K562 (cell line): ENCODE measurements at regions not wholly inside any gene's neighbourhood (a gene's known extent, or its start where the extent isn't known, plus 50 kb on each side); places are given as distances from the start of the nearest gene placed in this dataset.

Experiments
- ATF1 ChIP-seq, 2 experiments: fragments of 450-650 bp in 1 of 2; IDR thresholded peaks; 2 replicates each; pipeline ENCODE4 v1.6.1; 2016; ENCODE audit warnings: missing compliant biosample characterization in 1 of 2, missing genetic modification characterization in 1 of 2
- CBFB ChIP-seq: sonication (generic); formaldehyde crosslinking; IDR thresholded peaks from 2 replicates; pipeline ENCODE4 v1.4.0; 2020; ENCODE audit warnings: mild to moderate bottlenecking, missing genetic modification reagents
- HNRNPK ChIP-seq: fragments of 200-400 bp; formaldehyde crosslinking; IDR thresholded peaks from one replicate; pipeline ENCODE4 v1.6.1; 2018; ENCODE audit warnings: mild to moderate bottlenecking, low read depth, low read length; ENCODE audit not compliant: poor library complexity, severe bottlenecking
- ILK ChIP-seq: fragments of 450-650 bp; IDR thresholded peaks from 2 replicates; pipeline ENCODE4 v1.6.1; 2016; ENCODE audit warnings: missing genetic modification characterization, low read depth, mild to moderate bottlenecking, missing compliant biosample characterization, moderate library complexity, borderline replicate concordance
- NFXL1 ChIP-seq: fragments of 450-650 bp; formaldehyde crosslinking; IDR thresholded peaks from 2 replicates; pipeline ENCODE4 v1.4.0; 2021; ENCODE audit warnings: mild to moderate bottlenecking
- NR2F6 ChIP-seq: fragments of 450-650 bp; formaldehyde crosslinking; IDR thresholded peaks from 2 replicates; pipeline ENCODE4 v1.4.0; 2020; ENCODE audit warnings: mild to moderate bottlenecking
- PCBP1 ChIP-seq: fragments of 200-400 bp; formaldehyde crosslinking; IDR thresholded peaks from 2 replicates; pipeline ENCODE4 v1.6.1; 2018; ENCODE audit warnings: mild to moderate bottlenecking, low read depth, low read length; ENCODE audit not compliant: poor library complexity, severe bottlenecking
- POLR2H ChIP-seq: IDR thresholded peaks from 2 replicates; pipeline ENCODE4 v1.6.1; 2016; ENCODE audit warnings: missing genetic modification characterization, low read depth, mild to moderate bottlenecking, control low read depth, missing compliant biosample characterization, moderate library complexity
- RAD21 ChIP-seq, 2 experiments: fragments of 250-450 bp in 1 of 2; fragments of 450-650 bp in 1 of 2; sonication (Bioruptor Pico) in 1 of 2; formaldehyde crosslinking in 1 of 2; IDR thresholded peaks in 1 of 2; conservative IDR thresholded peaks in 1 of 2; 2 replicates each; pipeline versions ENCODE4 v1.4.0 to v1.8.0; 2020 to 2022; ENCODE audit warnings: mild to moderate bottlenecking in 2 of 2, moderate library complexity in 1 of 2
- SNIP1 ChIP-seq: fragments of 450-650 bp; IDR thresholded peaks from 2 replicates; pipeline ENCODE4 v1.7.1; 2017; ENCODE audit warnings: low read depth, mild to moderate bottlenecking
- ZKSCAN1 ChIP-seq: fragments of 150-350 bp; IDR thresholded peaks from 2 replicates; pipeline ENCODE4 v1.6.1; 2016; ENCODE audit warnings: low read depth, low read length
- ZNF217 ChIP-seq: sonication (generic); formaldehyde crosslinking; IDR thresholded peaks from 2 replicates; pipeline ENCODE4 v1.8.0; 2022; ENCODE audit warnings: mild to moderate bottlenecking, missing genetic modification reagents
- ZNF316 ChIP-seq: fragments of 450-650 bp; IDR thresholded peaks from 2 replicates; pipeline ENCODE4 v1.6.1; 2016
- ZNF586 ChIP-seq: fragments of 450-650 bp; formaldehyde crosslinking; conservative IDR thresholded peaks from 2 replicates; pipeline ENCODE4 v1.4.0; 2020; ENCODE audit warnings: mild to moderate bottlenecking, moderate library complexity
- ZZZ3 ChIP-seq: fragments of 450-650 bp; IDR thresholded peaks from 2 replicates; pipeline ENCODE4 v1.6.1; 2016; ENCODE audit warnings: antibody characterized with exemption, mild to moderate bottlenecking, moderate library complexity
- TF ChIP-seq, protein P1 (sequence below): fragments of 450-650 bp; formaldehyde crosslinking; IDR thresholded peaks from 2 replicates; pipeline ENCODE4 v1.4.0; 2022; ENCODE audit warnings: missing genetic modification characterization
- TF ChIP-seq, protein P2 (sequence below): fragments of 250-450 bp; sonication (Bioruptor Pico); IDR thresholded peaks from 2 replicates; pipeline ENCODE4 v1.5.0; 2021
- TF ChIP-seq, protein P3 (sequence below), 2 experiments: fragments of 450-650 bp; IDR thresholded peaks; 2 replicates each; pipeline ENCODE4 v1.6.1; 2016; ENCODE audit warnings: mild to moderate bottlenecking in 2 of 2, borderline replicate concordance in 1 of 2, low read depth in 1 of 2, moderate library complexity in 1 of 2

DNA sequence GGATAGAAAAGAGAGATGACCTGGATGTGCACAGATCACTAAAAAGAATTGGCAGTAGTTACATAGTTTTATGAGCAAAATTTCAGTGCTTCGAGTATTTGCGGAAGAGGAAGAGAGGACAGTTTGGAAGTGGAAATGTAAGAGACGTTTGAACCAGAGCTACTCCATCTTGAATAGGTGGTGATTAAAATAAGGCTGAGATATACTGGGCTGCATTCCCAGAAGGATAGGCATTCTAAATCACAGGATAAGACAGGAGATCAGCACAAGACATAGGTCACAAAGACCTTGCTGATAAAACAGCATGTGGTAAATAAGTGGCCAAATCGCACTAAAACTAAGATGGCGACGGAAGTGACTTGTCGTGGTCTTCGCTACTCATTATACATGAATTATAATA, 453.3 kb downstream of the COL11A1 start (continued):
- TF ChIP-seq, protein P1, sequence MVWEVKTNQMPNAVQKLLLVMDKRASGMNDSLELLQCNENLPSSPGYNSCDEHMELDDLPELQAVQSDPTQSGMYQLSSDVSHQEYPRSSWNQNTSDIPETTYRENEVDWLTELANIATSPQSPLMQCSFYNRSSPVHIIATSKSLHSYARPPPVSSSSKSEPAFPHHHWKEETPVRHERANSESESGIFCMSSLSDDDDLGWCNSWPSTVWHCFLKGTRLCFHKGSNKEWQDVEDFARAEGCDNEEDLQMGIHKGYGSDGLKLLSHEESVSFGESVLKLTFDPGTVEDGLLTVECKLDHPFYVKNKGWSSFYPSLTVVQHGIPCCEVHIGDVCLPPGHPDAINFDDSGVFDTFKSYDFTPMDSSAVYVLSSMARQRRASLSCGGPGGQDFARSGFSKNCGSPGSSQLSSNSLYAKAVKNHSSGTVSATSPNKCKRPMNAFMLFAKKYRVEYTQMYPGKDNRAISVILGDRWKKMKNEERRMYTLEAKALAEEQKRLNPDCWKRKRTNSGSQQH (CRISPR knock-in tag), result no peak
- TF ChIP-seq POLR2H (tag) (no peak), ZNF217 (CRISPR knock-in tag) (no peak), ATF1 (CRISPR knock-in tag; IDR thresholded peaks at IDR 0.05) (no peak), ATF1 (tag; IDR thresholded peaks at IDR 0.05) (peak; percentile 30; the same call in 1 of the 2 replicates), NFXL1 (CRISPR knock-in tag) (peak; percentile 97), SNIP1 (no peak), NR2F6 (CRISPR knock-in tag) (0 out of 2 replicates have a peak, but pooled peaks have one; percentile 31), PCBP1 (no peak), ILK (tag) (peak; percentile 82), ZZZ3 (no peak), ZNF586 (CRISPR knock-in tag) (no peak; the same call in 1 of the 2 replicates), ZKSCAN1 (no peak), HNRNPK (no peak), RAD21 (CRISPR knock-in tag; conservative IDR thresholded peaks at IDR 0.05 in 1 of 2, IDR thresholded peaks at IDR 0.05 in 1 of 2) (no peak), CBFB (no peak), ZNF316 (no peak)
- TF ChIP-seq, protein P2, sequence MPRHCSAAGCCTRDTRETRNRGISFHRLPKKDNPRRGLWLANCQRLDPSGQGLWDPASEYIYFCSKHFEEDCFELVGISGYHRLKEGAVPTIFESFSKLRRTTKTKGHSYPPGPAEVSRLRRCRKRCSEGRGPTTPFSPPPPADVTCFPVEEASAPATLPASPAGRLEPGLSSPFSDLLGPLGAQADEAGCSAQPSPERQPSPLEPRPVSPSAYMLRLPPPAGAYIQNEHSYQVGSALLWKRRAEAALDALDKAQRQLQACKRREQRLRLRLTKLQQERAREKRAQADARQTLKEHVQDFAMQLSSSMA, result no peak
- TF ChIP-seq, protein P3, sequence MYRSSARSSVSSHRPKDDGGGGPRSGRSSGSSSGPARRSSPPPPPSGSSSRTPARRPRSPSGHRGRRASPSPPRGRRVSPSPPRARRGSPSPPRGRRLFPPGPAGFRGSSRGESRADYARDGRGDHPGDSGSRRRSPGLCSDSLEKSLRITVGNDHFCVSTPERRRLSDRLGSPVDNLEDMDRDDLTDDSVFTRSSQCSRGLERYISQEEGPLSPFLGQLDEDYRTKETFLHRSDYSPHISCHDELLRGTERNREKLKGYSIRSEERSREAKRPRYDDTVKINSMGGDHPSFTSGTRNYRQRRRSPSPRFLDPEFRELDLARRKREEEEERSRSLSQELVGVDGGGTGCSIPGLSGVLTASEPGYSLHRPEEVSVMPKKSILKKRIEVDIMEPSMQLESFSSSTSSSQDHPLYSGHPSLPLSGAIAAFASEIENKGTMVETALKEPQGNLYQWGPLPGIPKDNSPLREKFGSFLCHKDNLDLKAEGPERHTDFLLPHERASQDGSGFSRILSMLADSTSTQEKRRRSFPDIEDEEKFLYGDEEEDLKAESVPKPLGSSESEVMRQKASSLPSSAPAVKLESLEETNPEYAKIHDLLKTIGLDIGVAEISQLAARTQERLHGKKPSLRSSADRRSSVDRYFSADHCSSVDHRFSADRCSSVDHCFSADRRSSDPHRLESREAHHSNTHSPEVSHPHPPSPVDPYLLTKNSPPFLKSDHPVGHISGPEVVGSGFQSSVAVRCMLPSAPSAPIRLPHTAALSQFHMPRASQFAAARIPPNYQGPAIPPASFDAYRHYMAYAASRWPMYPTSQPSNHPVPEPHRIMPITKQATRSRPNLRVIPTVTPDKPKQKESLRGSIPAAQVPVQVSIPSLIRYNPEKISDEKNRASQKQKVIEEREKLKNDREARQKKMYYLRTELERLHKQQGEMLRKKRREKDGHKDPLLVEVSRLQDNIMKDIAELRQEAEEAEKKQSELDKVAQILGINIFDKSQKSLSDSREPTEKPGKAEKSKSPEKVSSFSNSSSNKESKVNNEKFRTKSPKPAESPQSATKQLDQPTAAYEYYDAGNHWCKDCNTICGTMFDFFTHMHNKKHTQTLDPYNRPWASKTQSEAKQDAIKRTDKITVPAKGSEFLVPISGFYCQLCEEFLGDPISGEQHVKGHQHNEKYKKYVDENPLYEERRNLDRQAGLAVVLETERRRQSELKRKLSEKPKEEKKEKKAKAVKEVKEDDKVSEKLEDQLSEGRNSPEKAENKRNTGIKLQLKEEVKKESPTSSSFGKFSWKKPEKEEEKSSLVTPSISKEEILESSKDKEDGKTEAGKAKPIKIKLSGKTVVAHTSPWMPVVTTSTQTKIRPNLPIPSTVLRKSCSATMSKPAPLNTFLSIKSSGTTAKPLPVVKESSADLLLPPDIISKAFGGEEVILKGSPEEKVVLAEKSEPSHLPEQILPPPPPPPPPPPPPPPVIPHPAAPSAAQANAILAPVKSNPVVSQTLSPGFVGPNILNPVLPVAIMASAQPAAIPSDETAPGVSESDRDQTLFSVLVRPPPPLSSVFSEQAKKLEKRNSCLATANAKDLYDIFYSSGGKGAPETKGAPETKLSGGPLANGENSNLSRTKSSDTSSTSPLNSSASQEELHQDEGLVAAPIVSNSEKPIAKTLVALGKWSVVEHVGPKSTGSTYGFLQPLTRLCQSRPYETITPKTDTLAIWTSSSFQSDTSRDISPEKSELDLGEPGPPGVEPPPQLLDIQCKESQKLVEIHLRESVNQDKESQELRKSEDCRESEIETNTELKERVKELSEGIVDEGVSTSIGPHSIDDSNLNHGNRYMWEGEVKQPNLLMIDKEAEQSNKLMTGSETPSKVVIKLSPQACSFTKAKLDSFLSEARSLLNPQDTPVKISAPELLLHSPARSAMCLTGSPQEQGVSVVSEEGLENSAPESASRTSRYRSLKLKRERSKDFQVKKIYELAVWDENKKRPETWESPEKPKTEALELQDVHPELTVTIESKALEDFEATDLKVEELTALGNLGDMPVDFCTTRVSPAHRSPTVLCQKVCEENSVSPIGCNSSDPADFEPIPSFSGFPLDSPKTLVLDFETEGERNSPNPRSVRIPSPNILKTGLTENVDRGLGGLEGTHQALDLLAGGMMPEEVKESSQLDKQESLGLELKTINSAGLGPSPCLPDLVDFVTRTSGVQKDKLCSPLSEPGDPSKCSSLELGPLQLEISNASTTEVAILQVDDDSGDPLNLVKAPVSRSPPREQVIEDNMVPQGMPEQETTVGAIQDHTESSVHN (IDR thresholded peaks at IDR 0.05; ENCODE audit: borderline replicate concordance in 1 of 2, low read depth in 1 of 2), result no peak
